IMR-90 (cell line): ENCODE measurements at regions not wholly inside any gene's neighbourhood (a gene's known extent, or its start where the extent isn't known, plus 50 kb on each side); places are given as distances from the start of the nearest gene placed in this dataset.

Experiments used
- ATAC-seq: fragments of 200-7000 bp; cut with Tn5 transposase; 2 replicates; pipeline ENCODE4 v1.9.1; 2020; ENCODE audit warnings: low read depth, mild to moderate bottlenecking, moderate library complexity
- BruUV-seq: library from RNA; stranded (reverse); fragments of 400-500 nt; replicated peaks from 2 replicates; lab custom pipeline; 2021; lab: Mats Ljungman, UMichigan
- CTCF ChIA-PET: fragments of 300-600 bp; formaldehyde crosslinking; extraction: SDS; loops from one replicate; lab custom pipeline; 2021; ENCODE audit warnings: antibody characterized with exemption; lab: Yijun Ruan, JAX
- POLR2A ChIA-PET: fragments of 300-600 bp; sonication (Branson Sonifier 250); formaldehyde crosslinking; loops from one replicate; lab custom pipeline; 2022; ENCODE audit warnings: antibody characterized with exemption; ENCODE audit not compliant: unreplicated experiment; lab: Charles Lee
- DNase-seq: peaks from one replicate; pipeline ENCODE4 v3.0.0; 2013
- H2AFZ ChIP-seq: replicated peaks from 2 replicates; pipeline ENCODE3; 2013; ENCODE audit warnings: low read length, mild to moderate bottlenecking; ENCODE audit not compliant: poor library complexity
- H2AK5ac ChIP-seq: 2 replicates; pipeline ENCODE4 v1.6.1; 2013; ENCODE audit warnings: low read depth, low read length, inconsistent platforms
- H2AK9ac ChIP-seq: replicated peaks from 2 replicates; pipeline ENCODE3; 2013; ENCODE audit warnings: mild to moderate bottlenecking, low read depth, low read length, moderate library complexity; ENCODE audit not compliant: poor library complexity
- H2BK120ac ChIP-seq: 2 replicates; pipeline ENCODE4 v1.6.1; 2013; ENCODE audit warnings: low read depth, low read length, inconsistent platforms
- H2BK15ac ChIP-seq: 3 replicates; pipeline ENCODE4 v1.6.1; 2013; ENCODE audit warnings: low read depth, low read length, inconsistent platforms
- H2BK20ac ChIP-seq: 2 replicates; pipeline ENCODE4 v1.6.1; 2013; ENCODE audit warnings: low read depth, mild to moderate bottlenecking, inconsistent platforms, low read length, moderate library complexity
- H2BK5ac ChIP-seq: 2 replicates; pipeline ENCODE4 v1.6.1; 2013; ENCODE audit warnings: mild to moderate bottlenecking, low read depth, low read length, inconsistent platforms; ENCODE audit not compliant: poor library complexity, severe bottlenecking
- H3K14ac ChIP-seq: replicated peaks from 2 replicates; pipeline ENCODE4 v1.6.1; 2013; ENCODE audit warnings: low read depth, low read length, inconsistent platforms
- H3K18ac ChIP-seq: 2 replicates; pipeline ENCODE4 v1.6.1; 2013; ENCODE audit warnings: low read depth, low read length, control low read depth
- H3K23ac ChIP-seq: 2 replicates; pipeline ENCODE4 v1.6.1; 2013; ENCODE audit warnings: low read depth, low read length, inconsistent platforms
- H3K27ac ChIP-seq: 2 replicates; pipeline ENCODE4 v1.5.1; 2013; ENCODE audit warnings: mild to moderate bottlenecking, control low read depth, low read length; ENCODE audit not compliant: insufficient read depth
- H3K27me3 ChIP-seq: 2 replicates; pipeline ENCODE4 v1.6.1; 2013; ENCODE audit warnings: low read length; ENCODE audit not compliant: control insufficient read depth, insufficient read depth
- H3K36me3 ChIP-seq: 2 replicates; pipeline ENCODE4 v1.6.1; 2013; ENCODE audit warnings: low read length, mixed read lengths; ENCODE audit not compliant: control insufficient read depth, insufficient read depth
- H3K4ac ChIP-seq: 2 replicates; pipeline ENCODE4 v1.6.1; 2013; ENCODE audit warnings: low read depth, low read length, inconsistent platforms
- H3K4me1 ChIP-seq: 2 replicates; pipeline ENCODE4 v1.6.1; 2013; ENCODE audit warnings: low read length, mixed read lengths; ENCODE audit not compliant: control insufficient read depth, insufficient read depth
- H3K4me2 ChIP-seq: 2 replicates; pipeline ENCODE4 v1.6.1; 2013; ENCODE audit warnings: low read depth, mild to moderate bottlenecking, control low read depth, low read length, moderate library complexity
- H3K4me3 ChIP-seq: 2 replicates; pipeline ENCODE4 v1.5.1; 2013; ENCODE audit warnings: low read depth, mild to moderate bottlenecking, control low read depth, low read length, moderate library complexity; ENCODE audit not compliant: insufficient read depth
- H3K56ac ChIP-seq: 2 replicates; pipeline ENCODE4 v1.6.1; 2013; ENCODE audit warnings: low read length, inconsistent platforms; ENCODE audit not compliant: insufficient read depth; ENCODE audit errors: extremely low read depth
- H3K79me1 ChIP-seq, 2 experiments: 2 replicates each; pipeline ENCODE4 v1.6.1; 2013; ENCODE audit warnings: low read length in 2 of 2, inconsistent platforms in 1 of 2, low read depth in 1 of 2
- H3K9ac ChIP-seq: 2 replicates; pipeline ENCODE4 v1.6.1; 2013; ENCODE audit warnings: low read depth, low read length, control low read depth
- H3K9me1 ChIP-seq: 2 replicates; pipeline ENCODE4 v1.6.1; 2013; ENCODE audit warnings: low read length, inconsistent platforms; ENCODE audit not compliant: insufficient read depth
- H3K9me3 ChIP-seq: 2 replicates; pipeline ENCODE4 v1.6.1; 2013; ENCODE audit warnings: low read length; ENCODE audit not compliant: control insufficient read depth, insufficient read depth
- H4K20me1 ChIP-seq: 2 replicates; pipeline ENCODE4 v1.6.1; 2013; ENCODE audit warnings: low read length, inconsistent platforms; ENCODE audit not compliant: insufficient read depth
- H4K5ac ChIP-seq: 2 replicates; pipeline ENCODE4 v1.6.1; 2013; ENCODE audit warnings: mild to moderate bottlenecking, low read depth, low read length, control low read depth
- H4K8ac ChIP-seq, 2 experiments: 2 replicates each; pipeline ENCODE4 v1.6.1; 2013; ENCODE audit warnings: low read depth in 2 of 2, low read length in 2 of 2, control low read depth in 1 of 2, inconsistent platforms in 1 of 2
- H4K91ac ChIP-seq: 2 replicates; pipeline ENCODE4 v1.6.1; 2013; ENCODE audit warnings: low read depth, low read length, inconsistent platforms; ENCODE audit not compliant: insufficient read depth
- CEBPB ChIP-seq: IDR thresholded peaks from 2 replicates; pipeline ENCODE4 v1.6.1; 2012; ENCODE audit warnings: low read depth, low read length, improper control_type of control experiment
- CHD1 ChIP-seq: IDR thresholded peaks from 2 replicates; pipeline ENCODE4 v1.6.1; 2012; ENCODE audit warnings: low read depth, low read length, improper control_type of control experiment
- MAFK ChIP-seq: IDR thresholded peaks from 2 replicates; pipeline ENCODE4 v1.6.1; 2012; ENCODE audit warnings: low read depth, low read length, improper control_type of control experiment
- NFE2L2 ChIP-seq: fragments of 150-350 bp; IDR thresholded peaks from 2 replicates; pipeline ENCODE4 v1.6.1; 2016; ENCODE audit warnings: low read depth, mild to moderate bottlenecking, low read length
- RAD21 ChIP-seq: IDR thresholded peaks from 2 replicates; pipeline ENCODE4 v1.6.1; 2012; ENCODE audit warnings: low read length, improper control_type of control experiment
- RFX5 ChIP-seq: IDR thresholded peaks from 2 replicates; pipeline ENCODE4 v1.8.0; 2012; ENCODE audit warnings: low read depth, mild to moderate bottlenecking, low read length, moderate library complexity
- SMC3 ChIP-seq: fragments of 150-350 bp; IDR thresholded peaks from 2 replicates; pipeline ENCODE4 v1.6.1; 2016; ENCODE audit warnings: low read depth, mild to moderate bottlenecking, antibody characterized with exemption, low read length, moderate library complexity
- WGBS, 2 experiments: methylation state at CpG; one replicate each; pipeline versions ENCODE4 v1.1.5 to v1.1.7; 2013; ENCODE audit warnings: missing lambda C conversion rate in 2 of 2; ENCODE audit not compliant: insufficient read length in 1 of 2; ENCODE audit errors: extremely low coverage in 2 of 2; 5-methylcytosine and 5-hydroxymethylcytosine counted together
- dilution Hi-C: fragments of 300-500 bp; cut with HindIII; formaldehyde crosslinking; loops from one replicate; pipeline ENCODE4 v1.14.3; 2018; ENCODE audit warnings: low sequenced_read_pairs; ENCODE audit not compliant: unreplicated experiment
- in situ Hi-C: fragments of 300-500 bp; cut with MboI; formaldehyde crosslinking; loops from 3 replicates; pipeline ENCODE4 v1.14.3; 2019; ENCODE audit warnings: low sequenced_read_pairs, inconsistent platforms, mixed read lengths
- intact Hi-C: fragments of 100-400 bp; cut with micrococcal nuclease; formaldehyde crosslinking; loops from 2 replicates; pipeline ENCODE4 v1.10.0; 2022

- dilution Hi-C loops: no loop called here
- Histone ChIP-seq H3K56ac (no peak overlapping the region), H2AFZ (no peak overlapping the region), H3K4me1 (no peaks in the 10 kb centered on the region; the same call in 1 of the 2 replicates), H3K4me3 (no peak overlapping the region), H4K8ac (no peak overlapping the region), H3K4ac (no peak overlapping the region), H3K79me1 (no peaks in the 10 kb centered on the region), H2BK120ac (no peak overlapping the region), H2AK9ac (no peak overlapping the region), H2AK5ac (no peak overlapping the region), H2BK15ac (no peak overlapping the region), H2BK20ac (no peak overlapping the region), H3K9ac (no peak overlapping the region), H3K14ac (no peak overlapping the region), H3K27ac (no peak overlapping the region), H4K5ac (no peak overlapping the region), H3K27me3 (no peaks in the 10 kb centered on the region), H3K9me3 (no peaks in the 10 kb centered on the region), H4K20me1 (no peaks in the 10 kb centered on the region), H3K4me2 (no peak overlapping the region), H3K9me1 (no peaks in the 10 kb centered on the region), H3K23ac (no peak overlapping the region), H3K36me3 (no peaks in the 10 kb centered on the region), H4K91ac (no peak overlapping the region), H3K18ac (no peak overlapping the region), H2BK5ac (no peak overlapping the region)
- ATAC-seq (no peak), DNase-seq (no peak)
- no TSS peak for BruUV-seq
- TF ChIP-seq MAFK (no peak), SMC3 (no peak), CHD1 (no peak), NFE2L2 (no peak), RFX5 (no peak), CEBPB (no peak), RAD21 (no peak)
- CTCF ChIA-PET: no interaction called here
- WGBS, 2 experiments: 50% methylated on average over 2 of the region's 4 CpGs; no CpG with 5 or more reads in 1 of the 2 experiments
- intact Hi-C loops: no loop called here
- POLR2A ChIA-PET: no interaction called here
- in situ Hi-C loops: no loop called here
Observed at GRCh38 chr16:64656471-64656870, 465.4 kb downstream of the CDH11 start.
